NB4 (cell line): ENCODE measurements at regions not wholly inside any gene's neighbourhood (a gene's known extent, or its start where the extent isn't known, plus 50 kb on each side); places are given as distances from the start of the nearest gene placed in this dataset.

Experiments
- CTCF ChIP-seq: IDR thresholded peaks from one replicate; pipeline ENCODE4 v1.5.1; 2012; ENCODE audit warnings: low read depth, low read length
- MAX ChIP-seq: IDR thresholded peaks from 2 replicates; pipeline ENCODE4 v1.6.1; 2011; ENCODE audit warnings: low read depth, low read length
- POLR2A ChIP-seq: IDR thresholded peaks from 2 replicates; pipeline ENCODE4 v1.6.1; 2011; ENCODE audit warnings: mild to moderate bottlenecking; ENCODE audit not compliant: insufficient read length; ENCODE audit errors: extremely low read depth

- TF ChIP-seq CTCF (no peak), POLR2A (no peak), MAX (no peak)
Observed at GRCh38 chr13:88806438-88806837, 1135.3 kb downstream of the SLITRK5 start.
